Endothelial cell (in vitro differentiated cells): ENCODE measurements at regions not wholly inside any gene's neighbourhood (a gene's known extent, or its start where the extent isn't known, plus 50 kb on each side); places are given as distances from the start of the nearest gene placed in this dataset.

Source experiments
- DNase-seq: peaks from one replicate; pipeline ENCODE4 v3.0.0; 2021; ENCODE audit warnings: low spot score
- H3K27ac Mint-ChIP-seq: one replicate; pipeline ENCODE4 v1.8.0; 2021; ENCODE audit warnings: mixed read lengths, inconsistent platforms; ENCODE audit not compliant: unreplicated experiment
- H3K27me3 Mint-ChIP-seq: one replicate; pipeline ENCODE4 v1.8.0; 2021; ENCODE audit warnings: mild to moderate bottlenecking, moderate library complexity, mixed read lengths, inconsistent platforms; ENCODE audit not compliant: unreplicated experiment
- H3K36me3 Mint-ChIP-seq: one replicate; pipeline ENCODE4 v1.8.0; 2021; ENCODE audit warnings: mild to moderate bottlenecking, low read depth, mixed read lengths, inconsistent platforms; ENCODE audit not compliant: unreplicated experiment
- H3K4me1 Mint-ChIP-seq: one replicate; pipeline ENCODE4 v1.8.0; 2021; ENCODE audit warnings: mild to moderate bottlenecking, mixed read lengths, inconsistent platforms; ENCODE audit not compliant: unreplicated experiment
- H3K4me3 Mint-ChIP-seq: one replicate; pipeline ENCODE4 v1.8.0; 2021; ENCODE audit warnings: mild to moderate bottlenecking, mixed read lengths, inconsistent platforms; ENCODE audit not compliant: unreplicated experiment
- H3K9me3 Mint-ChIP-seq: one replicate; pipeline ENCODE4 v1.8.0; 2021; ENCODE audit warnings: mixed read lengths, inconsistent platforms; ENCODE audit not compliant: unreplicated experiment
- CTCF ChIP-seq: fragments of 200-600 bp; sonication (generic); IDR thresholded peaks from one replicate; pipeline ENCODE4 v1.5.0; 2021; ENCODE audit warnings: antibody characterized with exemption; ENCODE audit not compliant: unreplicated experiment

GRCh38 chr13:107580741-107581412 is 634.5 kb downstream of the LIG4 start:
- no peaks in the 10 kb centered on the region for H3K9me3 Mint-ChIP-seq
- H3K36me3 Mint-ChIP-seq: no peaks in the 10 kb centered on the region
- peaks cover 4% of the 10 kb centered on the region for H3K4me1 Mint-ChIP-seq
- no peak for TF ChIP-seq CTCF
- H3K27ac Mint-ChIP-seq: no peak overlapping the region
- H3K4me3 Mint-ChIP-seq: no peak overlapping the region
- no peak for DNase-seq
- H3K27me3 Mint-ChIP-seq: peaks cover 5% of the 10 kb centered on the region

GRCh38 chr13:107576430-107576829 is 638.9 kb downstream of the LIG4 start:
- H3K9me3 Mint-ChIP-seq: no peaks in the 10 kb centered on the region
- peaks cover 7% of the 10 kb centered on the region for H3K27me3 Mint-ChIP-seq
- no peak for DNase-seq
- H3K27ac Mint-ChIP-seq: no peak overlapping the region
- no peaks in the 10 kb centered on the region for H3K4me1 Mint-ChIP-seq
- H3K4me3 Mint-ChIP-seq: no peak overlapping the region
- TF ChIP-seq CTCF: no peak
- H3K36me3 Mint-ChIP-seq: no peaks in the 10 kb centered on the region

GRCh38 chr13:107574517-107575210 is 640.7 kb downstream of the LIG4 start:
- no peak for DNase-seq
- H3K36me3 Mint-ChIP-seq: no peaks in the 10 kb centered on the region
- no peak overlapping the region for H3K4me3 Mint-ChIP-seq
- TF ChIP-seq CTCF: no peak
- H3K9me3 Mint-ChIP-seq: no peaks in the 10 kb centered on the region
- no peak overlapping the region for H3K27ac Mint-ChIP-seq
- peaks cover 7% of the 10 kb centered on the region for H3K27me3 Mint-ChIP-seq
- H3K4me1 Mint-ChIP-seq: no peaks in the 10 kb centered on the region

- H3K9me3 Mint-ChIP-seq: no peaks in the 10 kb centered on the region
- H3K4me1 Mint-ChIP-seq: no peaks in the 10 kb centered on the region
- H3K4me3 Mint-ChIP-seq: no peak overlapping the region
- no peaks in the 10 kb centered on the region for H3K36me3 Mint-ChIP-seq
- no peak overlapping the region for H3K27ac Mint-ChIP-seq
- H3K27me3 Mint-ChIP-seq: peaks cover 2% of the 10 kb centered on the region
- TF ChIP-seq CTCF: no peak
- no peak for DNase-seq
These were observed 642.2 kb downstream of the LIG4 start for GRCh38 chr13:107573184-107573583.

- Mint-ChIP-seq H3K27me3 (peaks cover 2% of the 10 kb centered on the region), H3K4me1 (no peaks in the 10 kb centered on the region)
These were observed 643.2 kb downstream of the LIG4 start for GRCh38 chr13:107572156-107572555.

More at GRCh38 chr13:107572156-107572555, 643.2 kb downstream of the LIG4 start:
- DNase-seq: no peak
- Mint-ChIP-seq H3K4me3 (no peak overlapping the region), H3K27ac (no peak overlapping the region), H3K36me3 (no peaks in the 10 kb centered on the region), H3K9me3 (no peaks in the 10 kb centered on the region)
- TF ChIP-seq CTCF: no peak
